GM19025 (cell line): ENCODE measurements at regions not wholly inside any gene's neighbourhood (a gene's known extent, or its start where the extent isn't known, plus 50 kb on each side); places are given as distances from the start of the nearest gene placed in this dataset.
"Not testable (repeated sequence)": the region's sequence is repeated elsewhere in the genome, so short reads cannot be mapped to it uniquely, and the experiment has no call there.

Experiments used
- ATAC-seq: cut with Tn5 transposase; IDR thresholded peaks from one replicate; pipeline ENCODE4 v1.9.1; 2021; ENCODE audit warnings: mild to moderate bottlenecking, low read depth, moderate library complexity; ENCODE audit not compliant: unreplicated experiment

DNA sequence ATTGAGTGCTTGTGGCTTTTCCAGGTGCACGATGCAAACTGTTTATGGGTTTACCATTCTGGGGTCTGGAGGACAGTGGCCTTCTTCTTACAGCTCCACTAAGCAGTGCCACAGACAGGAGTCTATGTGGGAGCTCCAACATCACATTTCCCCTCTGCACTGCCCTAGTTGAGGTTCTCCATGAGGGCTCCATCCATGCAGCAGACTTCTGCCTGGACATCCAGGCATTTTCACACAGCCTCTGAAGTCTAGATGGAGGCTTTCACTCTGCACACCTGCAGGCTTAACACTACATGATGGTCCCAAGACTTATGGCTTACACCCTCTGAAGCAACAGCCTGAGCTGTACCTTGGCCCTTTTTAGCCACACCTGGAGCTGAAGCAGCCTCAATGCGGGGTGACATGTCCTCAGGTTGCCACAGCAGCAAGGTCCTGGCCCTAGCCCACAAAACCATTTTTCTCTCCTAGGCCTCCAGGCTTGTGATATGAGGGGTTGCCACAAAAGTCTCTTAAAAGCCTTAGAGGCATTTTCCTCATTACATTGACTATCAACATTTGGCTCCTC, 552.2 kb downstream of the TFAP2A start:
- no peak for ATAC-seq

DNA sequence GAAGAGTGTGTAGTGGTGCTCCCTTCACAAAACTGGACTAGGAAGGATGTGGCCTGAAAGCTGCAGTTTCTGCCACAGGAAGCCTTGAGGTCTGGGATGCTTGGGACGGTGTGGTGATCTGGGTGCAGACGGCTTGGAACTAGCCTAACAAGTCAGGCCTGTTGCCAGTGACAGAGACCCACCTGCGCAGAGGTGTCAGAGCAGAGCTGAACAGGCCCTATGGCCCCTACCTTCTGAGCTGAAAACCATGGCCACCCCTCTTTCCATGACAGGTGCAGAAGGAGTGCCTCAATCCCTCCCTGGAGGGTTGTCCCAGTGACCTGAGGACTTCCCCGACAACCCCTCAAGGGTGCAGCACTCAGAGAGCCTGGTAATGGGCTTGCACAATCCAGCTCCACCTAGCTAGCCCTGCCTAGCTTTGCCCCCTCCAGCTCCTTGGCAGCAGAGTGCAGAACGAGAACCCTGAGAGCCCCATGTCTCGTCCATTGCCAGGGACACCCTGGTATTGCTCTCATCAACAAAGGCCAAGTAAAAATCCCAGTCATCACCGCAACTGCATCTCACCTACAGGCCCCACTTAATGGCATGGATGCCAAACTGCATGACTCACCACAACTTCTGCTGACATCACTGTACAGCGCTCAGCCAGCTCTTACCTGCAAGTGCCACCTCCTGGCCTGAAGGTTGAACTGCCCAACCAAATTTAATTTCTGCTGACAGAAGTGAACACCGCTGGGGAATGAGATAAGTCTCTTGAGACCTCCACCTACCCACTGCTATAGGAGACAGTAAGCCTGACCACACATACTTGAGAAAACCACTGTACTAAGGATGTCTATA, 563.1 kb downstream of the TFAP2A start:
- ATAC-seq = no peak

DNA sequence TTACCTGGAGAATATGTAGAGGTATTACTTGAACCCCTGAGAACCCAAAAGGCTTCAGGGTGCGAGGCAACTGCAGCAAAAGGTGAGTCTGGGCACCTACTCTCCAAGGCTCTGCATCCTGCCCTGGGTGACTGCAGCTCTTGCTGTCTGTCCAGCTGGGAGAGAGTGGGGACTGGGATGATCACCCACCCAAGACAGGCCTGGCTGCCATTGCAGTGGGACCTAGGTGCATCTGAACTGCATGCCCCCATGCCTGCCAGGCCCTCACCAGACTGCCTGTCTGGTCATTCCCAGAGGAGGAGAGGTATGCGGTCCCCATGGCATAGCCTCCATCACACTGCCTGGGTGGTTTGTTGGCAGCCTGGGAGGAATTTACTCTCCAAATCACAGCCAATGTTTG, 563.9 kb downstream of the TFAP2A start:
- no peak for ATAC-seq

DNA sequence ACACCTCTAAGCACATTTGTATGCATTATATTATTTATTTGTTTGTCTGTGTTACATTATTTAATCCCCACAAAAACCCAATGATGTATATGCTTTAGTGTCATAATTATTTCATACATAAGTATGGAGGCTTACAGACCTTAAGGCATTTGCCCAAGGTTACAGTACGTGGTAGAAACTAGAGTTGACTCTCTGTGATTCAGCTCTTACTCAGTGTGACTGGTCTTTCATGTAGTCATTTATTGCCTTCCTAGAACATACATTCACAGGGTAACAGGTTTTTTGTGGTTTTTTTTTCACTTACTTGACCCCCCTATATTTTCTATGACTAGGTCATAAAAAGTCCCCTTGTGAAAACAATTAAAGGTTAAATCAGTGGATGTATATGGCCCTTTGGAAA, 566.8 kb downstream of the TFAP2A start:
- ATAC-seq = no peak

DNA sequence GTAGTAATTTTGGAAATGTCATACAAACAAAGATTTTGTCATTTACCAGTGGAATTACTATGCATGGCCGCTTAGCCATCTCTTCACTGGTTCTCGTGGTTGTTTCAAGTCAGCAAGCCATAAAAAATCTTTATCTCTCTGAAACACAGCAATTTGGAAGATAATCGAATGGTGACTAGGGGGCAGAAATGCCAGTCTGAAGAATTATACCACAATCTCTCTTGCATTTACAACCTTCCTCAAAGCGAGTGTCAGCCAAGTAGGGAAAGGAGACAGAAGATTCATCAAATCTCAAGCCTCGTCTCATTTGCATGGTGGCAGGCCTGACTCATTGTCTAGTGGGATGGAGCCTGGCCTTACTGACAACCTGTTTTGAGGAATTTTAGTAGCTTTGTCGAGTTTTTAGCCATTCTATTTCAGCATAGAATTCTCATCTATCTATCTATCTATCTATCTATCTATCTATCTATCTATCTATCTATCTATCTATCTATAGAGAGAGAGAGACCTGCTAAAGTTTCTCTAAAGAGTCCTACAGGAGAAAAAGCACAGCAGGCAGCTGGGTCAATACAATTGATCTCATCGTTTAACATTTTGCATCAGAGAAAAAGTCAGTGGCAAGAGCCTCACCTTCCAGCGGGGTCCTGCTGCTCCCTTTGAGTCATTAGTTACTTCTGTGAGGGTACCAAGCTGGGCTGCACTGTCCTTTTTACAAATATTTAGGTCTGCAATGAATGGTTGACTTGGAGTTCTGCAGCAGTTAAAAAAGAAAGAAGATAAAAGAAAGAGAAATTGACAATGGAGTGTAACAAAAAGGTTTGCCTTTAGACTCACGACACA, 572.8 kb downstream of the TFAP2A start:
- no peak for ATAC-seq

DNA sequence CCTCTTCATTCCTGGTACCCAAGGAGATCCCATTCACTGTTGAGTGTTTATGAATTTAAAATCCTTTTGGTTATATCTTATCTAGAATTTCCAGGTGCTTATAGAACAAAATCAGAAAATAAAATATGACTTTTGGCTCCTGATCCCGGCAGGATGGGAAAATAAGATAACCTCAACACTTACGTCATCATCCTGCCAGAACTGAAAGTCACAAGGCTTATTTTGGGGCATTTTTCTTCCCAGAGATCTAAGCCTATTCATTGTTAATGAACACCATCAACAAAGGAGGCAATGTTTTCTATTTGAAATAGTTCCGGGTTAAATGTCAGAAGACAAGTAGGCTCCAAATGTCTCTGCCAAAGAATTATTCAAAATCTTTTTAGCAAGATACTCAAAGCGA, 580.6 kb downstream of the TFAP2A start:
- no peak for ATAC-seq

DNA sequence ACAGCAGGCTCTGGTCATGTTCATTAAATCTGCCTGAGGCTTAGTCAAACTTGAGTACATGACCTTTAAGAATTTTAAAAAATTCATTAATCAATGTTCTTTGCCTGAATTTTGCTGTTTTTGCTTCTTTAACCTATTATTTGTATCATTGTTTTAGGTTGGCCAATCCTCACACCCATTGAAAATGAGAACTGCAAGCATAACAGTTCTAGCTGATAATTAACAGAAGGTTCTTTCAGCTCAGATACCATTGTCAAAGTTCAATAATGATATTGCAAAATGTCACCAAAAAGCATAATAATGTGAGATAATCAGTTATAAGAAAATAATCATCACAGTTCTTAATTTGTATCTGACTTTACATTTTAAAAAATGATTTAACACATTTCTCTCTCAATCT, 583.1 kb downstream of the TFAP2A start:
- no peak for ATAC-seq

DNA sequence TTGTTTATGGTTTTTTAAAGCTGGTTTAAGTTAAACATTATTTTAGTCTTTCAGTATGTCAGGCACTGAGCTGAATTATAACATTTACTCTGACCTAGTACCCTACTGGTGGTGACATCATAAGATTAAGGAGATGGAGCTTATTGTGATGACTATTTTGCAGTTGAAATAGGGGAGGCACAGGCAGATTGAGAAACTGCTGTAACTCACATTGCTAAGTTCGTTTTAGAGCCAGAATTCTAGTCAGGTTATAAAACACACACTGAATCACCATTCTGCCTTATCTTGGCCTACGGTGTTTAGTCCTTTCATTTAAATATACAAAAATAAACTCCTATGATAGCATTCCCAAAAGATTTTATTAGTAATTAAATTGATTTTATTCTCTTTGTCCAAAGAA, 584.1 kb downstream of the TFAP2A start:
- no peak for ATAC-seq

DNA sequence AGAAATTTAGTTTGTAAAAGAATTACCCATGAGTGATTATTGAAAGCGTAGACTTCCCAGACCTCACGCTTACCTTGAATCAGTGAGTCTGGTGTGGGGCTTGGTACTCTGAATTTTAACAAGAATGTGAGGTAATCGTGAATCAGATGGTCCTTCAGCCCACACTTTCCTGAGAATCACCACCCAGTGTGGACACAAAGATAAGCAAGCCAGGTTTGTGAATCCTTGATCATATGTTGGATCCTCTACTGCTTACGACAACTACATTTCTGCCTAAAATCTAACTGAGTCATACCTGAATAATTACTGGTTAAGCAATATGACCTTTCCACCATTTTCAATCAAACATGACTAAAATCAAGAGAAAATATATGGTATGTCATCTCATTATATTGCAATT, 589.3 kb downstream of the TFAP2A start:
- ATAC-seq = no peak

DNA sequence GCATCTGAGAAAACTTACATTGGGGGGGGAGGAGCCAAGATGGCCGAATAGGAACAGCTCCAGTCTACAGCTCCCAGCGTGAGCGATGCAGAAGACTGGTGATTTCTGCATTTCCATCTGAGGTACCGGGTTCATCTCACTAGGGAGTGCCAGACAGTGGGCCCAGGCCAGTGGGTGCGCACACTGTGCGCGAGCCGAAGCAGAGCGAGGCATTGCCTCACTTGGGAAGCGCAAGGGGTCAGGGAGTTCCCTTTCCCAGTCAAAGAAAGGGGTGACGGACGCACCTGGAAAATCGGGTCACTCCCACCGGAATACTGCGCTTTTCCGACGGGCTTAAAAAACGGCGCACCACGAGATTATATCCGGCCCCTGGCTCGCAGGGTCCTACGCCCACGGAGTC, 604.1 kb downstream of the TFAP2A start:
- not testable (repeated sequence) for ATAC-seq

DNA sequence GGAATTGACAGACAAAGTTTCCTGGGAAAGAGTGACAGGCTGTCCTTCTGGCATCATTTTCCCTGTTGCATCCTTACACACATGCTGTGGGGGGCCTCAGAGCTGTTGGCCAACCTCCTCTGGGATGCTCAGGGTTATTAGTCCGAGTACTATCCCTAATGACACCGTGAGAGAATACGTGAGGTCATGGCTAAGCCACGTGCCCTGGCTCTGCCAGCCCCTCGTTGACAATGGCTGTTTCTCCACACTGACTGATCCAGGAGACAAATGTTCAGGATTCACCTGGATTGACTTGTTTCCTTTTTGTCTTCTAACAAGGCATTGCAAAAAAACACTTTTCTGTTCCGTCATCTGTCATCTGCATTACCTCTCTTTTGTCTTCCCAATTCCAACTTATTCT, 604.6 kb downstream of the TFAP2A start:
- no peak for ATAC-seq

DNA sequence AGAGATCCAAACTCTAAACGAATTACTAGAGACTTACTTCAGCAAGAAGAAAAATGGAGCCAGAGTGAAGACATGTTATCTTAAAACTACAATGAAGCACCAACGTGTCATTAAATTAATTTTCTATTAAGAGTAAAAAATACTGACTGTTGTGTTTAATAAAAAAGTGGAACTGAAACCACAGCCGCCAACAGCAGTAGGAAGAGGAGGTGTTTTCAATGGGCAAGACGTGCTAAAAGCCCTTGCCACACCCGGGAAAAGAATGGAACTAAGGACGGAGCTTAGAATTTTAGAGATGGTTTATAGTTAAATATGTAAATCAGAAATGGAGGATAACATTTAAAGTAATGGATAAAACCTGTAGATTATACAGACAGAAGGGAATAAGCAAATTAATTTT, 608.7 kb downstream of the TFAP2A start:
- no peak for ATAC-seq

DNA sequence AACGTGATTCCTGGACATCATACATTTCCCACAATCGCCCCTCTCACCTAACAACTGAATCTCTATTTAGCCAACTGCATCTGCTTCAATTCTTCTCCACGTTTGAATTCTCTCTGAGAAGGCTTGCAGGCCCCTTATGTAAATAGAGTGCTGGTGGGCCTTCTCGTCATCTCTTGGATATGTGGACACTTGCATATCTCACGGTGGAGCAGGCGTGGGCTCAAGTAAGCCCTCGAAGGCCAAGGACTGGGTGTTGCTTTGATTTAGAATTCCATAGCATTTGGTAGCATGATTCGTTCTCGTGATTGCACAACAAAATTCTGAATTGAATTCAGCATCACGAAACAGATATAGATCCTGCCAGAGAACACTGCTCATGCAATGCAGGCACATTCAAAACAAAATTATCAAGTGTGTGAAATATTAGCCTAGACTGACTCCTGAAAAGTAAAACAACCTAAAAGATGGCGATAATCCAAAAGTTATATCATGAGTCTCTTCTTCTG, 613.6 kb downstream of the TFAP2A start:
- no peak for ATAC-seq

DNA sequence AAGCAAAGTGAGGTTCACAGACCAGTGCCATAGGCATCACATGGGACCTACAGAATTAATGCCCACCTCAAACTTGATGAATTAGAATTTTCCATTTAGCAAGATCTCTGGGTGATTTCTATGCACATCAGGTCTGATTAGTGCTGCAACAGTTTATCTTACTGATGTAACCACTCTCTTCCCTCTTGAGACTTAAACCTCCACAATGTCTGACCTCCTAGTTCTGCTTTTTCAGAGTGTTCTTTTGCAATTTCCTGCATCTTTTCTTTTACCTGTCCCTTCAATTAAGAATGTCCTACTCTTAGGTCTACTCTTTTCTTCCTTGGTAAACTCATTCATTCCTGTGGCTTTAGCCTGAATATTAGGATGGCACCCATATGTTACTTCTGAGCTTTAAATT, 615.3 kb downstream of the TFAP2A start:
- no peak for ATAC-seq

DNA sequence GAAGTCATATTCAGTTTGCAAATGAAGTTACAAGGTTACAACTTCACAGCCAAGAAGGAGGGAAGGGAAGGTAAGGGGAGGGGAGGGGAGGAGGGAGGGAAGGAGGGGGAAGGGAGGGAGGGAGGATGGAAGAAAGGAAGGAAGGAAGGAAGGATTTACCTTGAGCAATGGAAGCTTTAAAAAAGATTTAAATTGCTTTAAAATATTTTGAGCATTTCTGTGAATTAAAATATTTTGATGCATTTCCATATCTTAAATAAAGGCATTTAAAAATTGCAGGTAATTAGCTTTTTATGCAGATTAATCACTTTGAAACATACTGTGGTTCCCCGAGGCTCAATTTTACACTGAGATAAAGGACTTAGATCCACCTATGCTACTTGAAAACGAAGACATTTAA, 618.0 kb downstream of the TFAP2A start:
- ATAC-seq = no peak

DNA sequence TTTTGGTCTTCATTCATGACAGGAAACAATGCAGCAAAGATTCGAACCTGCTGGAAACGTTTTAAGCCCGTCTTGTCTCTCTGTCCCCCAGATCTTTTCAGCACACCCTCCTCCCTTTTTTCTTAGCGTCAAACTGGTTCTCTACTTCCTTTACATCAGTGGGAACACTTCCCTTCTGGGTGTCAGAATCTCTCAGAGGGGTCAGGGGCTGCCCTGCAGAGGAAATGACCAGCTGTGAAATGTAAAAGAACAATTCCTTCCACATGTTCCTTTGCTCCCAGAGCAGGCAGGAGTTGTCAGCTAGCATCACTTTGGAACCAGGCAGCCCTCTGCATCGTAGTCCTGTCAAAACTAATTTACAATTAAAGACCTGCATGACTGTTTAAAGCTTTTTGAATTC, 619.0 kb downstream of the TFAP2A start:
- no peak for ATAC-seq

DNA sequence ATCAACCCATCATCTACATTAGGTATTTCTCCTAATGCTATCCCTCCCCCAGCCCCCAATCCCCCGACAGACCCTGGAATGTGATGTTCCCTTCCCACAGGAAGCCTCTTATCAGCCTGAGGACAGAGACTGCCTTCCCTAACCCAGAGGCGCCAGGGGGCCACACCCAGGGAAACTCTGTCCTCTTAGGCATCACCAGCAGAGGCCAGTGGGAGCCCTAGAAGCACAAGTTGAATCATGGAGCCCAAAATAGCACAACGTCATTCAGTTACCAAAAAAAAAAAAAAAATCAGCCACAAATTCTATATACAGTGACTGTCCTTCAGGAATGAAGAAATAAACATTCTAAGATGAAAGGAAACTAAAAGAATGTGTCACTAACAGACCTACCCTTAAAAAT, 625.7 kb downstream of the TFAP2A start:
- ATAC-seq = no peak

DNA sequence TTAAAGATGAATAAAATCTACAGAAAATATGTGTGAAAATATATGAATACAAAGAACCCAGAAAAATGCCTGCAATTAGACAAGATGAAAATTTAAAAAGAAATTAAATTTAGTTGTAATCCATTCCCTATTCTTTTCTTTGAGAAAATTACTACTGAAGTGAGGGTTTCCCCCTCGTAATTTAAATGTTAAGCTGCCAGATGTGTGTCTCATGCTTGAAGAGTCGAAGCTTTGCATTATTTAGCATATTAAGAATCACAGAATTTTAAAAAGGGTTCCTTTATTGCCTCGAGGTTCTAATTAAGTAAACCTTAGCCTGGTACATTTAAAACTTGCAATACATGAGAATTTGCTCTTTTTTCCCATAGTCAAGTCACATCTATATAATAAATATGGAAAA, 630.1 kb downstream of the TFAP2A start:
- ATAC-seq = no peak

DNA sequence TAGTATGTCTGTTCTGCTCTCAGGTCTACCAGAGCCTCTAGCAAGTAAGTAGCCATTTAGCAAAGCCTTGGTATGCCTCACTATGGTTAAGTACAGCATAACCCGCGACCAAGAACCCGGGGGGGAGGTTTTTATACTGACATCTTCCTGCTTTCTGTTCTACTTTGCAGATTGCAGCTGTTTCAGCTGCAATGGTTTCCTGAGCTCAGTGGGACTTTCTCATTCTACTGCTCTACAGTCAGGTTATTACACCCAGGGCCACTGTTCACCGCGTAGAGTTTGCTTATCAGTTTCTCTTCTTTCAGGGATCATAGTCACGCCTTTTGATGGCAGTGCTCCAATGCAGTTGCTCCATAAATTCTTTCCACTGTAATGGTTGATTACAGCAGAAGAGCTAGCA, 631.3 kb downstream of the TFAP2A start:
- no peak for ATAC-seq

DNA sequence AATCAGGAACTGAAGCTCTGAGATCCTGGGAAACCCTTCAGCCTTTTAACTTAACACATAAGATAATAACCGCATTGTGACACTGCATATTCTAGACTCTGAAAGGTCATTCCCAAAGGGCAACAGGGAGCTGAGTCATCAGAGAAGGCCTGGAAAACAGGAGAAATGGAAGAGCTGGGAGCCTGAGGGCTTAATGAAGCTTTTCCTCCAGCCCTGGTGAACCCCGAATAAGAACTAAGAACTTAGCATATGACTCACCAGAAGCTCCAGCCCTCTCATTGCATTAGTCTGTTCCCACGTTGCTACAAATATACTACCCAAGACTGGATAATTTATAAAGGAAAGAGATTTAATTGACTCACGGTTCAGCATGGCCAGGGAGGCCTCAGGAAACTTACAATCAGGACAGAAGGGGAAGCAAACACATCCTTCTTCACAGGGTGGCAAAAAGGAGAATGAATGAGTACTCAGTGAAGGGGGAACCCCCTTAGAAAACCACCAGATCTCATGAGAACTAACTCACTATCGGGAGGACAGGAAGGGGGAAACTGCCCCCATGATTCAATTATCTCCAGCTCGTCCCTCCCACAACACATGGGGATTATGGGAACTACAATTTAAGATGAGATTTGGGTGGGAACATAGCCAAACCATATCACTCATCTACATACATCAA, 648.5 kb downstream of the TFAP2A start:
- no peak for ATAC-seq

DNA sequence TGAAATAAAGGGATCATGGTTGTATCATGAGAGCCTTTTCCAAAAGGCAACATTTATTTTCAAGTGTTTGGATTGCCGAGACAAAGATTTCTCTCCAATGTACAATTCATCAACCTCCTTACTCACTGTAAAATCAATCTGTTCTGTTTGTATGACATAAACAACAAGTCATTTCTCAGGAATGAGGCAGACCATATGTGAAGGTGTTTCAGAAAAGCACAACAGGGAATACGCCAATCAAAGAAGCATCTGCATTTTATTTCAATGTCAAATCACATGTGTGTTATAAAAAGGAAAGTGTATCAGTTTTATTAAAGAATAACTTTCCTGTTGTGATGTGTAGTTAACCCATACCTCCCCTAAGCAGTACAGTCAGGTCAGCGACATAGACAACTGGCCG, 653.7 kb downstream of the TFAP2A start:
- ATAC-seq = no peak
